PC-3 (cell line): ENCODE measurements at regions not wholly inside any gene's neighbourhood (a gene's known extent, or its start where the extent isn't known, plus 50 kb on each side); places are given as distances from the start of the nearest gene placed in this dataset.

Experiments
- ATAC-seq: fragments of 200-7000 bp; cut with Tn5 transposase; 2 replicates; pipeline ENCODE4 v1.9.1; 2020; ENCODE audit warnings: mild to moderate bottlenecking, moderate library complexity
- BruUV-seq: library from RNA; stranded (reverse); fragments of 400-500 nt; replicated peaks from 2 replicates; lab custom pipeline; 2021; lab: Mats Ljungman, UMichigan
- CTCF ChIA-PET: fragments of 300-600 bp; sonication (Branson Sonifier 250); formaldehyde crosslinking; loops from one replicate; lab custom pipeline; 2022; ENCODE audit warnings: antibody characterized with exemption; lab: Charles Lee
- POLR2A ChIA-PET: fragments of 300-600 bp; sonication (Branson Sonifier 250); formaldehyde crosslinking; loops from one replicate; lab custom pipeline; 2022; ENCODE audit warnings: antibody characterized with exemption; ENCODE audit not compliant: unreplicated experiment; lab: Charles Lee
- DNase-seq: peaks from one replicate; pipeline ENCODE4 v3.0.0-alpha.2; 2015
- H2AFZ ChIP-seq: fragments of 300-600 bp; sonication (generic); 2 replicates; pipeline ENCODE4 v1.6.0; 2016; ENCODE audit warnings: antibody characterized with exemption, low read length
- H3F3A ChIP-seq: fragments of 300-600 bp; sonication (generic); one replicate; pipeline ENCODE4 v1.6.0; 2017; ENCODE audit warnings: antibody characterized with exemption, low read length, control low read depth, mild to moderate bottlenecking; ENCODE audit not compliant: unreplicated experiment
- H3K27ac ChIP-seq: fragments of 300-600 bp; sonication (generic); 2 replicates; pipeline ENCODE4 v1.5.1; 2016; ENCODE audit warnings: mild to moderate bottlenecking, low read length
- H3K27me3 ChIP-seq: fragments of 300-600 bp; sonication (generic); 2 replicates; pipeline ENCODE4 v1.6.1; 2016; ENCODE audit warnings: low read length, mixed read lengths
- H3K36me3 ChIP-seq: fragments of 300-600 bp; sonication (generic); 2 replicates; pipeline ENCODE4 v1.6.1; 2016; ENCODE audit warnings: low read depth, mixed run types, low read length, mixed read lengths
- H3K4me1 ChIP-seq: fragments of 300-600 bp; sonication (generic); 2 replicates; pipeline ENCODE4 v1.5.1; 2016; ENCODE audit warnings: low read length; ENCODE audit not compliant: insufficient read depth
- H3K4me2 ChIP-seq: fragments of 300-600 bp; sonication (generic); 2 replicates; pipeline ENCODE4 v1.6.0; 2016; ENCODE audit warnings: low read length
- H3K4me3 ChIP-seq: fragments of 300-600 bp; sonication (generic); 2 replicates; pipeline ENCODE4 v1.5.1; 2016; ENCODE audit warnings: mild to moderate bottlenecking, low read length, mixed read lengths
- H3K79me2 ChIP-seq: fragments of 300-600 bp; sonication (generic); 2 replicates; pipeline ENCODE4 v1.6.1; 2017; ENCODE audit warnings: low read length, mixed read lengths
- H3K9ac ChIP-seq: fragments of 300-600 bp; sonication (generic); 2 replicates; pipeline ENCODE4 v1.6.0; 2016; ENCODE audit warnings: mild to moderate bottlenecking, low read length
- H3K9me2 ChIP-seq: fragments of 300-600 bp; sonication (generic); replicated peaks from 2 replicates; pipeline ENCODE4 v1.6.1; 2016; ENCODE audit warnings: mixed run types, low read length, mixed read lengths
- H3K9me3 ChIP-seq: fragments of 300-600 bp; sonication (generic); 2 replicates; pipeline ENCODE4 v1.6.1; 2016; ENCODE audit warnings: low read length, mixed read lengths
- H4K20me1 ChIP-seq: fragments of 300-600 bp; sonication (generic); 2 replicates; pipeline ENCODE4 v1.6.1; 2016; ENCODE audit warnings: low read length, mixed read lengths
- EZH2 ChIP-seq: fragments of 300-600 bp; sonication (generic); IDR thresholded peaks from one replicate; pipeline ENCODE4 v1.6.1; 2017; ENCODE audit warnings: antibody characterized with exemption, mild to moderate bottlenecking, low read length; ENCODE audit not compliant: unreplicated experiment
- EZH2phosphoT487 ChIP-seq: fragments of 300-600 bp; sonication (generic); IDR thresholded peaks from 2 replicates; pipeline ENCODE4 v1.6.1; 2018; ENCODE audit warnings: mild to moderate bottlenecking, antibody characterized with exemption, low read length, borderline replicate concordance
- intact Hi-C: fragments of 100-400 bp; cut with micrococcal nuclease; formaldehyde crosslinking; loops from 2 replicates; pipeline ENCODE4 v1.9.0; 2023
- TF ChIP-seq, protein P1 (sequence below): fragments of 300-600 bp; sonication (generic); conservative IDR thresholded peaks from 2 replicates; pipeline ENCODE4 v1.5.1; 2017; ENCODE audit warnings: antibody characterized with exemption, low read depth, mild to moderate bottlenecking, low read length

DNA sequence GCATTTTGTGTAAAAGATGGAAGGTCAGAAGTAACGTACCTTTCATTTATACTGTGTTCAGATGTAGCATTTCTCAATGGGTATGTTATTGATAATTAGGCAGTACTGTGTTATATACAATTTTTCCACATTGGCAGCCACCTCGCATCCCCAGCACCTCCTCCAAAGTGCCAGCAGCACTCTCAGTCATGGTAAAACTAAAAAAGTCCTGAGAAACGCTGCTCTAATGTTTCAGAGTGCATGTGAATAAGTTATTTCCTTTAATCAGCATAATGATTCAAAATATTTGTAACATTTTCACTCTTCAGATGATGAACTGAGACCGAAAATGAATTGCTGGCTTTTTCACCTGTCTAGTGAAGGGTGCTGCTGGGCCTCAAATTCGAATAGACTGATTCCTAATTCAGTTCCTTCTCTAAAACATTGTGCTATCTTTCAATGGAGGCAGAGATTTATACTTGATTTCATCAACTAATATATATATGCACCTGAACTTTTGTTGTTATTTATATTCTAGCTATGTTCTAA, 79.9 kb upstream of the ANKRD55 start:
- Histone ChIP-seq H3K9ac (no peak overlapping the region), H3F3A (no peaks in the 10 kb centered on the region), H2AFZ (no peak overlapping the region), H4K20me1 (no peaks in the 10 kb centered on the region), H3K79me2 (no peaks in the 10 kb centered on the region), H3K4me2 (no peak overlapping the region), H3K9me2 (no peaks in the 10 kb centered on the region), H3K9me3 (no peaks in the 10 kb centered on the region), H3K36me3 (no peaks in the 10 kb centered on the region), H3K4me3 (no peak overlapping the region), H3K27ac (no peak overlapping the region), H3K4me1 (no peaks in the 10 kb centered on the region), H3K27me3 (no peaks in the 10 kb centered on the region)
- ChIA-PET CTCF (no interaction called here), POLR2A (no interaction called here)
- DNase-seq (no peak), ATAC-seq (no peak)
- no TSS peak for BruUV-seq
- intact Hi-C loops, result no loop called here
- TF ChIP-seq EZH2, result no peak
- no peak for TF ChIP-seq EZH2phosphoT487
- TF ChIP-seq, protein P1, sequence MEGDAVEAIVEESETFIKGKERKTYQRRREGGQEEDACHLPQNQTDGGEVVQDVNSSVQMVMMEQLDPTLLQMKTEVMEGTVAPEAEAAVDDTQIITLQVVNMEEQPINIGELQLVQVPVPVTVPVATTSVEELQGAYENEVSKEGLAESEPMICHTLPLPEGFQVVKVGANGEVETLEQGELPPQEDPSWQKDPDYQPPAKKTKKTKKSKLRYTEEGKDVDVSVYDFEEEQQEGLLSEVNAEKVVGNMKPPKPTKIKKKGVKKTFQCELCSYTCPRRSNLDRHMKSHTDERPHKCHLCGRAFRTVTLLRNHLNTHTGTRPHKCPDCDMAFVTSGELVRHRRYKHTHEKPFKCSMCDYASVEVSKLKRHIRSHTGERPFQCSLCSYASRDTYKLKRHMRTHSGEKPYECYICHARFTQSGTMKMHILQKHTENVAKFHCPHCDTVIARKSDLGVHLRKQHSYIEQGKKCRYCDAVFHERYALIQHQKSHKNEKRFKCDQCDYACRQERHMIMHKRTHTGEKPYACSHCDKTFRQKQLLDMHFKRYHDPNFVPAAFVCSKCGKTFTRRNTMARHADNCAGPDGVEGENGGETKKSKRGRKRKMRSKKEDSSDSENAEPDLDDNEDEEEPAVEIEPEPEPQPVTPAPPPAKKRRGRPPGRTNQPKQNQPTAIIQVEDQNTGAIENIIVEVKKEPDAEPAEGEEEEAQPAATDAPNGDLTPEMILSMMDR, result no peak

- Histone ChIP-seq H2AFZ (no peak overlapping the region), H3K4me1 (no peaks in the 10 kb centered on the region), H3K79me2 (no peaks in the 10 kb centered on the region), H4K20me1 (no peaks in the 10 kb centered on the region), H3K9me3 (no peaks in the 10 kb centered on the region), H3K36me3 (no peaks in the 10 kb centered on the region), H3K9ac (no peak overlapping the region), H3F3A (no peaks in the 10 kb centered on the region), H3K27me3 (no peaks in the 10 kb centered on the region), H3K4me2 (no peak overlapping the region), H3K9me2 (no peaks in the 10 kb centered on the region), H3K4me3 (no peak overlapping the region), H3K27ac (no peak overlapping the region)
- intact Hi-C loops, result no loop called here
- ChIA-PET CTCF (no interaction called here), POLR2A (no interaction called here)
- no TSS peak for BruUV-seq
- TF ChIP-seq EZH2, result no peak
- TF ChIP-seq, protein P1, result no peak
- no peak for TF ChIP-seq EZH2phosphoT487
- no peak for DNase-seq
- ATAC-seq, result no peak
These were observed 78.3 kb upstream of the ANKRD55 start for GRCh38 chr5:56311306-56311905.

GRCh38 chr5:56310711-56311204, 77.6 kb upstream of the ANKRD55 start:
- DNase-seq, result no peak
- no peak overlapping the region for H2AFZ ChIP-seq
- TF ChIP-seq EZH2, result no peak
- no peak for TF ChIP-seq EZH2phosphoT487
- TF ChIP-seq, protein P1, result no peak
- H4K20me1 ChIP-seq, result no peaks in the 10 kb centered on the region
- no peaks in the 10 kb centered on the region for H3K4me1 ChIP-seq
- no peaks in the 10 kb centered on the region for H3K79me2 ChIP-seq
- ChIA-PET POLR2A (no interaction called here), CTCF (no interaction called here)
- ATAC-seq, result no peak
- intact Hi-C loops, result no loop called here
- H3K27me3 ChIP-seq, result no peaks in the 10 kb centered on the region
- no peak overlapping the region for H3K27ac ChIP-seq
- H3K9ac ChIP-seq, result no peak overlapping the region
- H3F3A ChIP-seq, result no peaks in the 10 kb centered on the region
- no peak overlapping the region for H3K4me3 ChIP-seq
- no peaks in the 10 kb centered on the region for H3K36me3 ChIP-seq
- H3K4me2 ChIP-seq, result no peak overlapping the region
- H3K9me3 ChIP-seq, result no peaks in the 10 kb centered on the region
- no peaks in the 10 kb centered on the region for H3K9me2 ChIP-seq
- no TSS peak for BruUV-seq
